ENCODE measurements at regions not wholly inside any gene's neighbourhood (a gene's known extent, or its start where the extent isn't known, plus 50 kb on each side); places are given as distances from the start of the nearest gene placed in this dataset.

- WGBS, 2 donors: 32 to 33% methylated on average over 14 of the region's 14 CpGs
- intact Hi-C loops (cut with DNase I): no loop called here
- Histone ChIP-seq H3K4me1 (ENCODE audit: control insufficient read depth in 1 of 2, insufficient read depth in 2 of 2, low read length in 2 of 2) (no peaks in the 10 kb centered on the region), H3K36me3 (ENCODE audit: control insufficient read depth in 1 of 2, insufficient read depth in 2 of 2, low read length in 1 of 2) (no peaks in the 10 kb centered on the region), H3K4me3 (ENCODE audit: low read length in 2 of 2) (no peak overlapping the region), H3K27ac (ENCODE audit: low read depth in 1 of 2, low read length in 2 of 2) (no peak overlapping the region), H3K9me3 (ENCODE audit: control insufficient read depth, low read length) (no peaks in the 10 kb centered on the region), H3K27me3 (ENCODE audit: control insufficient read depth in 1 of 2, insufficient read depth in 2 of 2, low read length in 1 of 2) (no peaks in the 10 kb centered on the region)
- DNase-seq: no peak
- no peak for ATAC-seq (ENCODE audit: low FRiP score)
Observed at GRCh38 chr16:73304008-73304774, 256.3 kb upstream of the ZFHX3 start.

GRCh38 chr16:73302942-73303341 lies 255.0 kb upstream of the ZFHX3 start:
- Histone ChIP-seq H3K36me3 (ENCODE audit: control insufficient read depth in 1 of 2, insufficient read depth in 2 of 2, low read length in 1 of 2) (no peaks in the 10 kb centered on the region), H3K9me3 (ENCODE audit: control insufficient read depth, low read length) (no peaks in the 10 kb centered on the region), H3K4me1 (ENCODE audit: control insufficient read depth in 1 of 2, insufficient read depth in 2 of 2, low read length in 2 of 2) (no peaks in the 10 kb centered on the region), H3K27ac (ENCODE audit: low read depth in 1 of 2, low read length in 2 of 2) (no peak overlapping the region), H3K4me3 (ENCODE audit: low read length in 2 of 2) (no peak overlapping the region), H3K27me3 (ENCODE audit: control insufficient read depth in 1 of 2, insufficient read depth in 2 of 2, low read length in 1 of 2) (no peaks in the 10 kb centered on the region)
- no peak for ATAC-seq (ENCODE audit: low FRiP score)
- DNase-seq: no peak
- intact Hi-C loops (cut with DNase I): no loop called here
- 96 to 97% methylated on average over 3 of the region's 3 CpGs for WGBS, 2 donors

- Histone ChIP-seq H3K4me1 (ENCODE audit: control insufficient read depth in 1 of 2, insufficient read depth in 2 of 2, low read length in 2 of 2) (no peaks in the 10 kb centered on the region), H3K9me3 (ENCODE audit: control insufficient read depth, low read length) (no peaks in the 10 kb centered on the region), H3K4me3 (ENCODE audit: low read length in 2 of 2) (no peak overlapping the region), H3K27ac (ENCODE audit: low read depth in 1 of 2, low read length in 2 of 2) (no peak overlapping the region), H3K36me3 (ENCODE audit: control insufficient read depth in 1 of 2, insufficient read depth in 2 of 2, low read length in 1 of 2) (no peaks in the 10 kb centered on the region), H3K27me3 (ENCODE audit: control insufficient read depth in 1 of 2, insufficient read depth in 2 of 2, low read length in 1 of 2) (no peaks in the 10 kb centered on the region)
- WGBS, 2 donors: 95 to 100% methylated on average over 2 of the region's 2 CpGs
- no peak for ATAC-seq (ENCODE audit: low FRiP score)
- intact Hi-C loops (cut with DNase I): no loop called here
- DNase-seq: no peak
Observed at GRCh38 chr16:73301984-73302383, 254.1 kb upstream of the ZFHX3 start.

- DNase-seq (no peak), ATAC-seq (ENCODE audit: low FRiP score) (no peak)
- intact Hi-C loops (cut with DNase I): no loop called here
- no peaks in the 10 kb centered on the region for H3K27me3 ChIP-seq (ENCODE audit: control insufficient read depth in 1 of 2, insufficient read depth in 2 of 2, low read length in 1 of 2)
- no peaks in the 10 kb centered on the region for H3K9me3 ChIP-seq (ENCODE audit: control insufficient read depth, low read length)
- no peaks in the 10 kb centered on the region for H3K36me3 ChIP-seq (ENCODE audit: control insufficient read depth in 1 of 2, insufficient read depth in 2 of 2, low read length in 1 of 2)
- no peaks in the 10 kb centered on the region for H3K4me1 ChIP-seq (ENCODE audit: control insufficient read depth in 1 of 2, insufficient read depth in 2 of 2, low read length in 2 of 2)
- no peak overlapping the region for H3K27ac ChIP-seq (ENCODE audit: low read depth in 1 of 2, low read length in 2 of 2)
- 74 to 83% methylated on average over 7 of the region's 7 CpGs for WGBS, 2 donors
- H3K4me3 ChIP-seq (ENCODE audit: low read length in 2 of 2): no peak overlapping the region
Observed at GRCh38 chr16:73299346-73299745, 251.4 kb upstream of the ZFHX3 start.

DNA sequence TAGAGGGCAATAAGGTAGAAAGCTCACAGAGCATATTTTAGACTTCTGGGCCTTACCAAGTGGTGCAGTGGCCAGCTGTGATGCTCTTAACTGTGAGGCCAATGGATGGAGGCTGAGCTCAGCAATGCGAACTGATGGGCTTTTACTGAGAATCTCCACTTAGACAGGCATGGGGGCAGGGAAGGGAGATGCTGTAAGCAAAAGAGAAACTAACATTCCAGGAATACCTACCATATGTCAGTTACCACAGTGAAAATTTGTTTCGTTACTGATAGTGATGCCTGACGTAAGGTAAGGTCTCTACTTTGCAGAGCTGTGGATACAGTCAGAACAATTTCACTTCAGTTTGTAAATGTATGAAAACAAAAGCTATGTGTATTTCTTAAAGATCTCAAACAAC lies 250.6 kb upstream of the ZFHX3 start:
- H3K36me3 ChIP-seq (ENCODE audit: control insufficient read depth in 1 of 2, insufficient read depth in 2 of 2, low read length in 1 of 2): no peaks in the 10 kb centered on the region
- intact Hi-C loops (cut with DNase I): no loop called here
- 91% methylated on average over 3 of the region's 3 CpGs for WGBS, 2 donors
- H3K4me1 ChIP-seq (ENCODE audit: control insufficient read depth in 1 of 2, insufficient read depth in 2 of 2, low read length in 2 of 2): no peaks in the 10 kb centered on the region
- no peak for ATAC-seq (ENCODE audit: low FRiP score)
- H3K27me3 ChIP-seq (ENCODE audit: control insufficient read depth in 1 of 2, insufficient read depth in 2 of 2, low read length in 1 of 2): no peaks in the 10 kb centered on the region
- H3K4me3 ChIP-seq (ENCODE audit: low read length in 2 of 2): no peak overlapping the region
- H3K27ac ChIP-seq (ENCODE audit: low read depth in 1 of 2, low read length in 2 of 2): no peak overlapping the region
- no peaks in the 10 kb centered on the region for H3K9me3 ChIP-seq (ENCODE audit: control insufficient read depth, low read length)
- no peak for DNase-seq

GRCh38 chr16:73290258-73290657 lies 242.3 kb upstream of the ZFHX3 start:
- H3K27me3 ChIP-seq (ENCODE audit: control insufficient read depth in 1 of 2, insufficient read depth in 2 of 2, low read length in 1 of 2): no peaks in the 10 kb centered on the region
- no peak for ATAC-seq (ENCODE audit: low FRiP score)
- H3K4me1 ChIP-seq (ENCODE audit: control insufficient read depth in 1 of 2, insufficient read depth in 2 of 2, low read length in 2 of 2): no peaks in the 10 kb centered on the region
- whole genome bisulfite sequencing, 2 donors: 68 to 72% methylated on average over 1 of the region's 1 CpG
- intact Hi-C loops (cut with DNase I): no loop called here
- H3K36me3 ChIP-seq (ENCODE audit: control insufficient read depth in 1 of 2, insufficient read depth in 2 of 2, low read length in 1 of 2): no peaks in the 10 kb centered on the region
- no peak for DNase-seq
- no peak overlapping the region for H3K27ac ChIP-seq (ENCODE audit: low read depth in 1 of 2, low read length in 2 of 2)
- H3K4me3 ChIP-seq (ENCODE audit: low read length in 2 of 2): no peak overlapping the region
- no peaks in the 10 kb centered on the region for H3K9me3 ChIP-seq (ENCODE audit: control insufficient read depth, low read length)

GRCh38 chr16:73289232-73289631 lies 241.3 kb upstream of the ZFHX3 start:
- no peaks in the 10 kb centered on the region for H3K4me1 ChIP-seq (ENCODE audit: control insufficient read depth in 1 of 2, insufficient read depth in 2 of 2, low read length in 2 of 2)
- H3K27me3 ChIP-seq (ENCODE audit: control insufficient read depth in 1 of 2, insufficient read depth in 2 of 2, low read length in 1 of 2): no peaks in the 10 kb centered on the region
- H3K27ac ChIP-seq (ENCODE audit: low read depth in 1 of 2, low read length in 2 of 2): no peak overlapping the region
- H3K4me3 ChIP-seq (ENCODE audit: low read length in 2 of 2): no peak overlapping the region
- no peaks in the 10 kb centered on the region for H3K36me3 ChIP-seq (ENCODE audit: control insufficient read depth in 1 of 2, insufficient read depth in 2 of 2, low read length in 1 of 2)
- ATAC-seq (ENCODE audit: low FRiP score) (no peak), DNase-seq (no peak)
- intact Hi-C loops (cut with DNase I): no loop called here
- 86 to 87% methylated on average over 4 of the region's 4 CpGs for WGBS, 2 donors
- no peaks in the 10 kb centered on the region for H3K9me3 ChIP-seq (ENCODE audit: control insufficient read depth, low read length)

DNA sequence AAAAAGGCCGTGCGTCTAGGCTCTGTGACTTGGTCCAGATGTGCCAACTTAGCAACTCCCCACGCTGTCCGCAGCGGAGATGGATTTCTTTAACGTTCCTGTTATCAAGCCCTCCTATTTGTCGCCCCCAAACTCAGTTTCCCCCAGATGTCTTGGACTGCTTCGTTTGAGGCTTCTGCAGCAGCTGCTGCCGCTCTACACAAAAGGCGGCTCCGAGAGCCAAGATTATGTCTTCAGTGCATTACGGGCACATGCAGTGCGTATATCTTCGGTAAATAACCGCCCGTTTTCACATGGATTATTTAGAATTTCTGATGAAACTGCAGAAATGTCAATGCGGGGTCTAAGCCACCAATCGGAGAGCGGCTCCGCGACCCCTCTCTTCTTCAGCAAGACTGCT lies 240.6 kb upstream of the ZFHX3 start:
- Histone ChIP-seq H3K4me3 (ENCODE audit: low read length in 2 of 2) (no peak overlapping the region), H3K27ac (ENCODE audit: low read depth in 1 of 2, low read length in 2 of 2) (no peak overlapping the region), H3K27me3 (ENCODE audit: control insufficient read depth in 1 of 2, insufficient read depth in 2 of 2, low read length in 1 of 2) (no peaks in the 10 kb centered on the region), H3K4me1 (ENCODE audit: control insufficient read depth in 1 of 2, insufficient read depth in 2 of 2, low read length in 2 of 2) (no peaks in the 10 kb centered on the region), H3K9me3 (ENCODE audit: control insufficient read depth, low read length) (no peaks in the 10 kb centered on the region), H3K36me3 (ENCODE audit: control insufficient read depth in 1 of 2, insufficient read depth in 2 of 2, low read length in 1 of 2) (no peaks in the 10 kb centered on the region)
- WGBS, 2 donors: 89 to 92% methylated on average over 21 of the region's 21 CpGs
- ATAC-seq (ENCODE audit: low FRiP score) (no peak), DNase-seq (no peak)
- intact Hi-C loops (cut with DNase I): no loop called here

DNA sequence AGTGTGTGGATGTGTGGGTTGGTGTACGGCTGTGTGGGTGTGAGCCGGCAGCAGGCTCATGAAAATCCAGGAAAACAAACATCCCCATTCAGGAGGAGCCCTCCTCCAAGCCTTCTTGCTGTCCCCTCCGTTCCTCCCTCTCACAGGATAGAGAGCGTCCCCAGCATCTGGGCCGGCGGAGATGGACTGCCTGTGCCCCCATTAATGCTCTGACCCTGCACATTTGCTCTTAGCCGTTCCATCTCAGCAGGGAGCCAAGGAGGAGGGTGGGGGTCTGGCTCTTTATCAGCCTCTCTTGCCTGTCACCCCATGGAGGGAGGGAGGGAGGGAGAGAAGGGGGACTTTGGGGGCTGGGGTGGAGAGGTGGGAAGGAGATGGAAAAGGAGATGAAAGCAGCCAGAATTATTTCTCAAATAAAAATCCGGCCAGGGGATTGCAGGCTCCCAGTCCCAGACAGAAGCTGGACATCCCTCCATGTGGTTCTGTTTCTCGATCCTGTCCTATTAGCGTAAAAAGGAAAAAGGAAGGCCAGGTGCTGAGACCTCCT lies 240.0 kb upstream of the ZFHX3 start:
- Histone ChIP-seq H3K9me3 (ENCODE audit: control insufficient read depth, low read length) (no peaks in the 10 kb centered on the region), H3K36me3 (ENCODE audit: control insufficient read depth in 1 of 2, insufficient read depth in 2 of 2, low read length in 1 of 2) (no peaks in the 10 kb centered on the region), H3K27me3 (ENCODE audit: control insufficient read depth in 1 of 2, insufficient read depth in 2 of 2, low read length in 1 of 2) (no peaks in the 10 kb centered on the region), H3K4me1 (ENCODE audit: control insufficient read depth in 1 of 2, insufficient read depth in 2 of 2, low read length in 2 of 2) (no peaks in the 10 kb centered on the region), H3K27ac (ENCODE audit: low read depth in 1 of 2, low read length in 2 of 2) (no peak overlapping the region), H3K4me3 (ENCODE audit: low read length in 2 of 2) (no peak overlapping the region)
- intact Hi-C loops (cut with DNase I): no loop called here
- WGBS, 2 donors: 80 to 86% methylated on average over 9 to 10 of the region's 10 CpGs
- no peak for DNase-seq
- no peak for ATAC-seq (ENCODE audit: low FRiP score)

Measured in aorta (tissue), 5 donors.